NCI-H2029 (cell line): ENCODE measurements at regions not wholly inside any gene's neighbourhood (a gene's known extent, or its start where the extent isn't known, plus 50 kb on each side); places are given as distances from the start of the nearest gene placed in this dataset.

ENCODE experiments used
- DNase-seq: peaks from one replicate; lab custom pipeline; 2025; lab: John Stamatoyannopoulos, UW

GRCh38 chr1:67991546-67991945 is 58.9 kb downstream of the DIRAS3 start:
- DNase-seq: no peak

- DNase-seq: no peak
Observed at GRCh38 chr1:67988066-67988465, 62.4 kb downstream of the DIRAS3 start.

GRCh38 chr1:67987046-67987799 is 63.2 kb downstream of the DIRAS3 start:
- DNase-seq: no peak

- DNase-seq: no peak
Observed at GRCh38 chr1:67983867-67984266, 66.6 kb downstream of the DIRAS3 start.

- no peak for DNase-seq
Observed at GRCh38 chr1:67980028-67980427, 70.4 kb downstream of the DIRAS3 start.

- DNase-seq: no peak
Observed at GRCh38 chr1:67979532-67979931, 70.9 kb downstream of the DIRAS3 start.

- no peak for DNase-seq
Observed at GRCh38 chr1:67978890-67979516, 71.4 kb downstream of the DIRAS3 start.

GRCh38 chr1:67977756-67978155 is 72.7 kb downstream of the DIRAS3 start:
- DNase-seq: no peak

- DNase-seq: no peak
Observed at GRCh38 chr1:67973051-67973450, 77.4 kb downstream of the DIRAS3 start.

- DNase-seq: no peak
Observed at GRCh38 chr1:67970088-67970487, 80.3 kb downstream of the DIRAS3 start.

- no peak for DNase-seq
Observed at GRCh38 chr1:67969446-67969845, 81.0 kb downstream of the DIRAS3 start.

GRCh38 chr1:67966666-67967009 is 83.8 kb downstream of the DIRAS3 start:
- DNase-seq: no peak

GRCh38 chr1:67965995-67966665 is 84.3 kb downstream of the DIRAS3 start:
- no peak for DNase-seq

- DNase-seq: no peak
Observed at GRCh38 chr1:67963263-67963662, 87.2 kb downstream of the DIRAS3 start.

GRCh38 chr1:67960766-67961165 is 89.7 kb downstream of the DIRAS3 start:
- DNase-seq: no peak

- no peak for DNase-seq
Observed at GRCh38 chr1:67958472-67958871, 92.0 kb downstream of the DIRAS3 start.

GRCh38 chr1:67957066-67957465 is 93.4 kb downstream of the DIRAS3 start:
- DNase-seq: no peak

GRCh38 chr1:67956116-67956515 is 94.3 kb downstream of the DIRAS3 start:
- DNase-seq: no peak

- DNase-seq: no peak
Observed at GRCh38 chr1:67955591-67955990, 94.8 kb downstream of the DIRAS3 start.

GRCh38 chr1:67953301-67953700 is 97.1 kb downstream of the DIRAS3 start:
- no peak for DNase-seq

- DNase-seq: no peak
Observed at GRCh38 chr1:67952071-67952470, 98.4 kb downstream of the DIRAS3 start.

- DNase-seq: no peak
Observed at GRCh38 chr1:67951014-67951413, 99.4 kb downstream of the DIRAS3 start.
